Left ventricle myocardium inferior (tissue), 1 donor: ENCODE measurements at regions not wholly inside any gene's neighbourhood (a gene's known extent, or its start where the extent isn't known, plus 50 kb on each side); places are given as distances from the start of the nearest gene placed in this dataset.
"Not testable (repeated sequence)": the region's sequence is repeated elsewhere in the genome, so short reads cannot be mapped to it uniquely, and the experiment has no call there.

Source experiments
- DNase-seq: peaks from one replicate; pipeline ENCODE4 v3.0.0-alpha.2; 2020
- H3K27ac ChIP-seq: fragments of 200-600 bp; replicated peaks from 2 replicates; pipeline ENCODE4 v1.8.0; 2021
- H3K27me3 ChIP-seq: fragments of 200-600 bp; 2 replicates; pipeline ENCODE4 v1.8.0; 2021; ENCODE audit warnings: low read depth
- H3K36me3 ChIP-seq: fragments of 200-600 bp; 2 replicates; pipeline ENCODE4 v1.8.0; 2021
- H3K4me1 ChIP-seq: fragments of 200-600 bp; 2 replicates; pipeline ENCODE4 v1.8.0; 2021
- H3K4me3 ChIP-seq: fragments of 200-600 bp; 2 replicates; pipeline ENCODE4 v1.8.0; 2021; ENCODE audit warnings: mild to moderate bottlenecking, moderate library complexity
- H3K9me3 ChIP-seq: fragments of 200-600 bp; replicated peaks from 2 replicates; pipeline ENCODE4 v1.8.0; 2021
- CTCF ChIP-seq: fragments of 200-600 bp; IDR thresholded peaks from 2 replicates; pipeline ENCODE4 v1.8.0; 2021; ENCODE audit warnings: antibody characterized with exemption, mild to moderate bottlenecking, borderline replicate concordance
- intact Hi-C: fragments of 100-400 bp; cut with micrococcal nuclease; formaldehyde crosslinking; loops from one replicate; pipeline ENCODE4 v1.11.0; 2022
- donor health status: DM: no; HTN: yes; CAD: no; lungs with severe emphysema.

GRCh38 chr7:106568680-106569499 is 92.1 kb downstream of the CCDC71L start:
- Histone ChIP-seq H3K27ac (no peak overlapping the region), H3K4me1 (peaks cover 6% of the 10 kb centered on the region), H3K4me3 (no peak overlapping the region), H3K9me3 (no peaks in the 10 kb centered on the region), H3K36me3 (no peaks in the 10 kb centered on the region), H3K27me3 (no peaks in the 10 kb centered on the region)
- no peak for DNase-seq
- intact Hi-C loops = no loop called here
- no peak for TF ChIP-seq CTCF

GRCh38 chr7:106568002-106568679 is 92.8 kb downstream of the CCDC71L start:
- no peaks in the 10 kb centered on the region for H3K36me3 ChIP-seq
- TF ChIP-seq CTCF = no peak
- H3K4me1 ChIP-seq = peaks cover 6% of the 10 kb centered on the region
- intact Hi-C loops = no loop called here
- no peak for DNase-seq
- H3K27me3 ChIP-seq = no peaks in the 10 kb centered on the region
- H3K9me3 ChIP-seq = no peaks in the 10 kb centered on the region
- H3K4me3 ChIP-seq = no peak overlapping the region
- H3K27ac ChIP-seq = no peak overlapping the region

GRCh38 chr7:106567204-106568001 is 93.6 kb downstream of the CCDC71L start:
- H3K27me3 ChIP-seq, H3K36me3 ChIP-seq, H3K4me1 ChIP-seq, DNase-seq, H3K27ac ChIP-seq, H3K9me3 ChIP-seq, H3K4me3 ChIP-seq, intact Hi-C loops: not testable (repeated sequence)

- DNase-seq = no peak
- Histone ChIP-seq H3K4me1 (peaks cover 6% of the 10 kb centered on the region), H3K4me3 (no peak overlapping the region), H3K36me3 (no peaks in the 10 kb centered on the region), H3K9me3 (no peaks in the 10 kb centered on the region), H3K27me3 (no peaks in the 10 kb centered on the region), H3K27ac (no peak overlapping the region)
- intact Hi-C loops = no loop called here
- TF ChIP-seq CTCF = no peak
Observed at GRCh38 chr7:106566672-106567071, 94.3 kb downstream of the CCDC71L start.

GRCh38 chr7:106566196-106566595 is 94.8 kb downstream of the CCDC71L start:
- no peak overlapping the region for H3K4me3 ChIP-seq
- no peaks in the 10 kb centered on the region for H3K9me3 ChIP-seq
- H3K4me1 ChIP-seq = peaks cover 6% of the 10 kb centered on the region
- H3K36me3 ChIP-seq = no peaks in the 10 kb centered on the region
- no peaks in the 10 kb centered on the region for H3K27me3 ChIP-seq
- no peak for TF ChIP-seq CTCF
- intact Hi-C loops = no loop called here
- no peak for DNase-seq
- H3K27ac ChIP-seq = no peak overlapping the region
